IMR-90 (cell line): ENCODE measurements at regions not wholly inside any gene's neighbourhood (a gene's known extent, or its start where the extent isn't known, plus 50 kb on each side); places are given as distances from the start of the nearest gene placed in this dataset.

ENCODE experiments used
- ATAC-seq: fragments of 200-7000 bp; cut with Tn5 transposase; 2 replicates; pipeline ENCODE4 v1.9.1; 2020; ENCODE audit warnings: low read depth, mild to moderate bottlenecking, moderate library complexity
- BruUV-seq: library from RNA; stranded (reverse); fragments of 400-500 nt; replicated peaks from 2 replicates; lab custom pipeline; 2021; lab: Mats Ljungman, UMichigan
- CTCF ChIA-PET: fragments of 300-600 bp; formaldehyde crosslinking; extraction: SDS; loops from one replicate; lab custom pipeline; 2021; ENCODE audit warnings: antibody characterized with exemption; lab: Yijun Ruan, JAX
- POLR2A ChIA-PET: fragments of 300-600 bp; sonication (Branson Sonifier 250); formaldehyde crosslinking; loops from one replicate; lab custom pipeline; 2022; ENCODE audit warnings: antibody characterized with exemption; ENCODE audit not compliant: unreplicated experiment; lab: Charles Lee
- DNase-seq: peaks from one replicate; pipeline ENCODE4 v3.0.0; 2013
- H2AFZ ChIP-seq: replicated peaks from 2 replicates; pipeline ENCODE3; 2013; ENCODE audit warnings: low read length, mild to moderate bottlenecking; ENCODE audit not compliant: poor library complexity
- H2AK5ac ChIP-seq: 2 replicates; pipeline ENCODE4 v1.6.1; 2013; ENCODE audit warnings: low read depth, low read length, inconsistent platforms
- H2AK9ac ChIP-seq: replicated peaks from 2 replicates; pipeline ENCODE3; 2013; ENCODE audit warnings: mild to moderate bottlenecking, low read depth, low read length, moderate library complexity; ENCODE audit not compliant: poor library complexity
- H2BK120ac ChIP-seq: 2 replicates; pipeline ENCODE4 v1.6.1; 2013; ENCODE audit warnings: low read depth, low read length, inconsistent platforms
- H2BK15ac ChIP-seq: 3 replicates; pipeline ENCODE4 v1.6.1; 2013; ENCODE audit warnings: low read depth, low read length, inconsistent platforms
- H2BK20ac ChIP-seq: 2 replicates; pipeline ENCODE4 v1.6.1; 2013; ENCODE audit warnings: low read depth, mild to moderate bottlenecking, inconsistent platforms, low read length, moderate library complexity
- H2BK5ac ChIP-seq: 2 replicates; pipeline ENCODE4 v1.6.1; 2013; ENCODE audit warnings: mild to moderate bottlenecking, low read depth, low read length, inconsistent platforms; ENCODE audit not compliant: poor library complexity, severe bottlenecking
- H3K14ac ChIP-seq: replicated peaks from 2 replicates; pipeline ENCODE4 v1.6.1; 2013; ENCODE audit warnings: low read depth, low read length, inconsistent platforms
- H3K18ac ChIP-seq: 2 replicates; pipeline ENCODE4 v1.6.1; 2013; ENCODE audit warnings: low read depth, low read length, control low read depth
- H3K23ac ChIP-seq: 2 replicates; pipeline ENCODE4 v1.6.1; 2013; ENCODE audit warnings: low read depth, low read length, inconsistent platforms
- H3K27ac ChIP-seq: 2 replicates; pipeline ENCODE4 v1.5.1; 2013; ENCODE audit warnings: mild to moderate bottlenecking, control low read depth, low read length; ENCODE audit not compliant: insufficient read depth
- H3K27me3 ChIP-seq: 2 replicates; pipeline ENCODE4 v1.6.1; 2013; ENCODE audit warnings: low read length; ENCODE audit not compliant: control insufficient read depth, insufficient read depth
- H3K36me3 ChIP-seq: 2 replicates; pipeline ENCODE4 v1.6.1; 2013; ENCODE audit warnings: low read length, mixed read lengths; ENCODE audit not compliant: control insufficient read depth, insufficient read depth
- H3K4ac ChIP-seq: 2 replicates; pipeline ENCODE4 v1.6.1; 2013; ENCODE audit warnings: low read depth, low read length, inconsistent platforms
- H3K4me1 ChIP-seq: 2 replicates; pipeline ENCODE4 v1.6.1; 2013; ENCODE audit warnings: low read length, mixed read lengths; ENCODE audit not compliant: control insufficient read depth, insufficient read depth
- H3K4me2 ChIP-seq: 2 replicates; pipeline ENCODE4 v1.6.1; 2013; ENCODE audit warnings: low read depth, mild to moderate bottlenecking, control low read depth, low read length, moderate library complexity
- H3K4me3 ChIP-seq: 2 replicates; pipeline ENCODE4 v1.5.1; 2013; ENCODE audit warnings: low read depth, mild to moderate bottlenecking, control low read depth, low read length, moderate library complexity; ENCODE audit not compliant: insufficient read depth
- H3K56ac ChIP-seq: 2 replicates; pipeline ENCODE4 v1.6.1; 2013; ENCODE audit warnings: low read length, inconsistent platforms; ENCODE audit not compliant: insufficient read depth; ENCODE audit errors: extremely low read depth
- H3K79me1 ChIP-seq, 2 experiments: 2 replicates each; pipeline ENCODE4 v1.6.1; 2013; ENCODE audit warnings: low read length in 2 of 2, inconsistent platforms in 1 of 2, low read depth in 1 of 2
- H3K9ac ChIP-seq: 2 replicates; pipeline ENCODE4 v1.6.1; 2013; ENCODE audit warnings: low read depth, low read length, control low read depth
- H3K9me1 ChIP-seq: 2 replicates; pipeline ENCODE4 v1.6.1; 2013; ENCODE audit warnings: low read length, inconsistent platforms; ENCODE audit not compliant: insufficient read depth
- H3K9me3 ChIP-seq: 2 replicates; pipeline ENCODE4 v1.6.1; 2013; ENCODE audit warnings: low read length; ENCODE audit not compliant: control insufficient read depth, insufficient read depth
- H4K20me1 ChIP-seq: 2 replicates; pipeline ENCODE4 v1.6.1; 2013; ENCODE audit warnings: low read length, inconsistent platforms; ENCODE audit not compliant: insufficient read depth
- H4K5ac ChIP-seq: 2 replicates; pipeline ENCODE4 v1.6.1; 2013; ENCODE audit warnings: mild to moderate bottlenecking, low read depth, low read length, control low read depth
- H4K8ac ChIP-seq, 2 experiments: 2 replicates each; pipeline ENCODE4 v1.6.1; 2013; ENCODE audit warnings: low read depth in 2 of 2, low read length in 2 of 2, control low read depth in 1 of 2, inconsistent platforms in 1 of 2
- H4K91ac ChIP-seq: 2 replicates; pipeline ENCODE4 v1.6.1; 2013; ENCODE audit warnings: low read depth, low read length, inconsistent platforms; ENCODE audit not compliant: insufficient read depth
- BHLHE40 ChIP-seq: fragments of 150-350 bp; IDR thresholded peaks from 2 replicates; pipeline ENCODE4 v1.6.1; 2016; ENCODE audit warnings: mild to moderate bottlenecking, low read depth, low read length
- CEBPB ChIP-seq: IDR thresholded peaks from 2 replicates; pipeline ENCODE4 v1.6.1; 2012; ENCODE audit warnings: low read depth, low read length, improper control_type of control experiment
- CHD1 ChIP-seq: IDR thresholded peaks from 2 replicates; pipeline ENCODE4 v1.6.1; 2012; ENCODE audit warnings: low read depth, low read length, improper control_type of control experiment
- FOS ChIP-seq: fragments of 150-350 bp; IDR thresholded peaks from 2 replicates; pipeline ENCODE4 v1.6.1; 2016; ENCODE audit warnings: low read depth, low read length
- MAFK ChIP-seq: IDR thresholded peaks from 2 replicates; pipeline ENCODE4 v1.6.1; 2012; ENCODE audit warnings: low read depth, low read length, improper control_type of control experiment
- MAZ ChIP-seq: IDR thresholded peaks from 2 replicates; pipeline ENCODE4 v1.6.1; 2012; ENCODE audit warnings: low read depth, mild to moderate bottlenecking, low read length, improper control_type of control experiment, moderate library complexity, borderline replicate concordance
- MXI1 ChIP-seq: IDR thresholded peaks from 2 replicates; pipeline ENCODE4 v1.6.1; 2012; ENCODE audit warnings: low read depth, mild to moderate bottlenecking, low read length, moderate library complexity, borderline replicate concordance
- NFE2L2 ChIP-seq: fragments of 150-350 bp; IDR thresholded peaks from 2 replicates; pipeline ENCODE4 v1.6.1; 2016; ENCODE audit warnings: low read depth, mild to moderate bottlenecking, low read length
- RAD21 ChIP-seq: IDR thresholded peaks from 2 replicates; pipeline ENCODE4 v1.6.1; 2012; ENCODE audit warnings: low read length, improper control_type of control experiment
- RCOR1 ChIP-seq: IDR thresholded peaks from 2 replicates; pipeline ENCODE4 v1.6.1; 2012; ENCODE audit warnings: mild to moderate bottlenecking, low read length, improper control_type of control experiment; ENCODE audit not compliant: insufficient replicate concordance
- RFX5 ChIP-seq: IDR thresholded peaks from 2 replicates; pipeline ENCODE4 v1.8.0; 2012; ENCODE audit warnings: low read depth, mild to moderate bottlenecking, low read length, moderate library complexity
- SMC3 ChIP-seq: fragments of 150-350 bp; IDR thresholded peaks from 2 replicates; pipeline ENCODE4 v1.6.1; 2016; ENCODE audit warnings: low read depth, mild to moderate bottlenecking, antibody characterized with exemption, low read length, moderate library complexity
- WGBS, 2 experiments: methylation state at CpG; one replicate each; pipeline versions ENCODE4 v1.1.5 to v1.1.7; 2013; ENCODE audit warnings: missing lambda C conversion rate in 2 of 2; ENCODE audit not compliant: insufficient read length in 1 of 2; ENCODE audit errors: extremely low coverage in 2 of 2; 5-methylcytosine and 5-hydroxymethylcytosine counted together
- dilution Hi-C: fragments of 300-500 bp; cut with HindIII; formaldehyde crosslinking; loops from one replicate; pipeline ENCODE4 v1.14.3; 2018; ENCODE audit warnings: low sequenced_read_pairs; ENCODE audit not compliant: unreplicated experiment
- in situ Hi-C: fragments of 300-500 bp; cut with MboI; formaldehyde crosslinking; loops from 3 replicates; pipeline ENCODE4 v1.14.3; 2019; ENCODE audit warnings: low sequenced_read_pairs, inconsistent platforms, mixed read lengths
- intact Hi-C: fragments of 100-400 bp; cut with micrococcal nuclease; formaldehyde crosslinking; loops from 2 replicates; pipeline ENCODE4 v1.10.0; 2022
- TF ChIP-seq, protein P1 (sequence below): fragments of 150-350 bp; IDR thresholded peaks from 2 replicates; pipeline ENCODE4 v1.6.1; 2017; ENCODE audit warnings: mild to moderate bottlenecking, antibody characterized with exemption, low read length, low read depth
- TF ChIP-seq, protein P2 (sequence below): fragments of 150-350 bp; IDR thresholded peaks from 2 replicates; pipeline ENCODE4 v1.6.1; 2016; ENCODE audit warnings: low read depth, mild to moderate bottlenecking, low read length, moderate library complexity, borderline replicate concordance
- TF ChIP-seq, protein P3 (sequence below): conservative IDR thresholded peaks from 2 replicates; pipeline ENCODE4 v1.5.1; 2012; ENCODE audit warnings: mild to moderate bottlenecking, low read depth, low read length, improper control_type of control experiment

DNA sequence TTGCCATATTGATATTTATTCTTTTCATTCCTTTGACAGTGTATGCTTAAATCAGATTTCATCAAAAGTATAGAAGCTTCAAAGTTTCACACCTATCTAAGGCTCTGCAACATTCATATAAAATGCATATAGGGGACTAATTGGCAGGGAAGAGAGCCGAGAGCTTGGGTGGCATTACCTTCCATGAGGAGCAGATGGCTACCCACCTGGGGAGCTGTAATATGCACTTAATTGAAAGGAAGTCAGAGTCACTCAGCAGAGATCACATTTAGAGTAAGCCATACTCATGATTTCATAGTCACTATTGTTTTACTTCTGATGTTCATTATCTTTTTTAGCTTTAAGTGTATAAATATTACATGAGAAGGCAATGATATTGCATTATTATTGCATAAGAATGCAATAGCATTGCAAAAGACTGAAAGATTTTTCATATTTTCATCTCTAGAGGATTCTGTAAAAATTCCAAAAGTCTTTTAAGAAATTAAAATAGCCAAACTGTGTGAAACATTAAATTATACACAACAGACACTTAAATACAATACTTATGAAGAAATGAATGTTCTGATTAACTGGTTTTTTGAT is 1305.2 kb downstream of the EPHA7 start:
- BruUV-seq = no TSS peak
- no peak overlapping the region for H3K27ac ChIP-seq
- no peak overlapping the region for H4K5ac ChIP-seq
- H3K27me3 ChIP-seq = no peaks in the 10 kb centered on the region
- no peak overlapping the region for H3K56ac ChIP-seq
- ChIA-PET CTCF (no interaction called here), POLR2A (no interaction called here)
- H3K36me3 ChIP-seq = no peaks in the 10 kb centered on the region
- no peak overlapping the region for H2BK5ac ChIP-seq
- H3K14ac ChIP-seq = no peak overlapping the region
- H3K23ac ChIP-seq = no peak overlapping the region
- WGBS, 2 experiments = no CpG with 5 or more reads among the region's 1 CpG
- no peak overlapping the region for H3K4me2 ChIP-seq
- no peak overlapping the region for H2BK20ac ChIP-seq
- no peaks in the 10 kb centered on the region for H3K9me1 ChIP-seq
- H4K91ac ChIP-seq = no peak overlapping the region
- no peak overlapping the region for H4K8ac ChIP-seq
- no peak overlapping the region for H2AK5ac ChIP-seq
- ATAC-seq = no peak
- no peaks in the 10 kb centered on the region for H4K20me1 ChIP-seq
- H3K79me1 ChIP-seq = no peaks in the 10 kb centered on the region
- no peak overlapping the region for H3K4me3 ChIP-seq
- DNase-seq = no peak
- no peak overlapping the region for H2AFZ ChIP-seq
- dilution Hi-C loops = no loop called here
- intact Hi-C loops = loop anchor here (5.0 kb wide), 1 partner anchor 647 kb away; no protein-coding TSS in a partner anchor
- no peak overlapping the region for H3K9ac ChIP-seq
- no peak overlapping the region for H3K4ac ChIP-seq
- H3K9me3 ChIP-seq = peaks cover 1% of the 10 kb centered on the region; the same call in 1 of the 2 replicates
- no peak overlapping the region for H2AK9ac ChIP-seq
- H3K4me1 ChIP-seq = no peaks in the 10 kb centered on the region
- in situ Hi-C loops = no loop called here
- H2BK15ac ChIP-seq = no peak overlapping the region
- H2BK120ac ChIP-seq = no peak overlapping the region
- H3K18ac ChIP-seq = no peak overlapping the region
- TF ChIP-seq RFX5 (no peak), FOS (no peak), CEBPB (no peak), RCOR1 (no peak), BHLHE40 (no peak), SMC3 (no peak), MAZ (no peak), MXI1 (no peak), MAFK (no peak), RAD21 (no peak), CHD1 (no peak), NFE2L2 (no peak)
- TF ChIP-seq, protein P1, sequence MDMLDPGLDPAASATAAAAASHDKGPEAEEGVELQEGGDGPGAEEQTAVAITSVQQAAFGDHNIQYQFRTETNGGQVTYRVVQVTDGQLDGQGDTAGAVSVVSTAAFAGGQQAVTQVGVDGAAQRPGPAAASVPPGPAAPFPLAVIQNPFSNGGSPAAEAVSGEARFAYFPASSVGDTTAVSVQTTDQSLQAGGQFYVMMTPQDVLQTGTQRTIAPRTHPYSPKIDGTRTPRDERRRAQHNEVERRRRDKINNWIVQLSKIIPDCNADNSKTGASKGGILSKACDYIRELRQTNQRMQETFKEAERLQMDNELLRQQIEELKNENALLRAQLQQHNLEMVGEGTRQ = no peak
- TF ChIP-seq, protein P2, sequence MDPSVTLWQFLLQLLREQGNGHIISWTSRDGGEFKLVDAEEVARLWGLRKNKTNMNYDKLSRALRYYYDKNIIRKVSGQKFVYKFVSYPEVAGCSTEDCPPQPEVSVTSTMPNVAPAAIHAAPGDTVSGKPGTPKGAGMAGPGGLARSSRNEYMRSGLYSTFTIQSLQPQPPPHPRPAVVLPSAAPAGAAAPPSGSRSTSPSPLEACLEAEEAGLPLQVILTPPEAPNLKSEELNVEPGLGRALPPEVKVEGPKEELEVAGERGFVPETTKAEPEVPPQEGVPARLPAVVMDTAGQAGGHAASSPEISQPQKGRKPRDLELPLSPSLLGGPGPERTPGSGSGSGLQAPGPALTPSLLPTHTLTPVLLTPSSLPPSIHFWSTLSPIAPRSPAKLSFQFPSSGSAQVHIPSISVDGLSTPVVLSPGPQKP = no peak
- TF ChIP-seq, protein P3, sequence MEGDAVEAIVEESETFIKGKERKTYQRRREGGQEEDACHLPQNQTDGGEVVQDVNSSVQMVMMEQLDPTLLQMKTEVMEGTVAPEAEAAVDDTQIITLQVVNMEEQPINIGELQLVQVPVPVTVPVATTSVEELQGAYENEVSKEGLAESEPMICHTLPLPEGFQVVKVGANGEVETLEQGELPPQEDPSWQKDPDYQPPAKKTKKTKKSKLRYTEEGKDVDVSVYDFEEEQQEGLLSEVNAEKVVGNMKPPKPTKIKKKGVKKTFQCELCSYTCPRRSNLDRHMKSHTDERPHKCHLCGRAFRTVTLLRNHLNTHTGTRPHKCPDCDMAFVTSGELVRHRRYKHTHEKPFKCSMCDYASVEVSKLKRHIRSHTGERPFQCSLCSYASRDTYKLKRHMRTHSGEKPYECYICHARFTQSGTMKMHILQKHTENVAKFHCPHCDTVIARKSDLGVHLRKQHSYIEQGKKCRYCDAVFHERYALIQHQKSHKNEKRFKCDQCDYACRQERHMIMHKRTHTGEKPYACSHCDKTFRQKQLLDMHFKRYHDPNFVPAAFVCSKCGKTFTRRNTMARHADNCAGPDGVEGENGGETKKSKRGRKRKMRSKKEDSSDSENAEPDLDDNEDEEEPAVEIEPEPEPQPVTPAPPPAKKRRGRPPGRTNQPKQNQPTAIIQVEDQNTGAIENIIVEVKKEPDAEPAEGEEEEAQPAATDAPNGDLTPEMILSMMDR = no peak
